ENCODE measurements at regions not wholly inside any gene's neighbourhood (a gene's known extent, or its start where the extent isn't known, plus 50 kb on each side); places are given as distances from the start of the nearest gene placed in this dataset.

DNA sequence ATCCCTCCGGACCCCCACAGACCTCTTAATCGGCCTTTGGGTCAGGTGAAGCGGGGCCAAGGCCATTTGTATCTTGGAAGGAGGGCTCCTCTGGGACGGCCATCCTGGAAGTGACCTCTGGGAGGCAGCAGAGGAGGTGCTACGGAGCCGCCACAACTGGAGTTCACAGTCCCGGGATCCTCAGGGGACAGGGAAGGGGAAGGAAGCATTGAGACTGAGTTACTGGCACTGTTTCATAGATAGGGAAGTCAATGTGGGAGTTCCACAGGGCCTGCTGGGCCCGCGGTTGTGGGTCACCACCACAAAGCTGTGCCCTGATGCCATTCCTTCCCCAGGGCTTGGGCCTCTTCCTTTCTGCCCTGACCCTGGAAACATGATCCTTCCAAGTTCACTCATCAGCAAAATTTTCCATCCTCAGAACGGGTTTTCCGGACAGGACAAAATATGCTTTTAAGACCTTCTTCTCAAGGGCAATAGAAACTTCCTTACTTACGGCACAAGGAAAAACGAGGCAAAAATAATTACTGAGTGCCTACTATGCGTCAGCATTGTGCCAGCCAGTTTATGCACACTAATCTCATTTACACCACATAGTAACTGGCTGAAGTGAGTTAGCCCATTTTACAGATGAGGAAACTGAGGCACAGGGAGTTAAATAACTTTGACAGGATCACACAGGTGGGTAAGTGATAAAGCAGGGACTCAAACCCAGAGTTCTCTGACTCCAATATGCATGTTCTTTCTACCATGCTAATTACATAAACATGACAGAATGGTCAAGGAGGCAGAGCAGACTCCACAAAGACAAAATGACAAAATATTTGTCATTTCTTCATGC is 143.8 kb downstream of the UNC5CL start:
- TF ChIP-seq, protein P1, sequence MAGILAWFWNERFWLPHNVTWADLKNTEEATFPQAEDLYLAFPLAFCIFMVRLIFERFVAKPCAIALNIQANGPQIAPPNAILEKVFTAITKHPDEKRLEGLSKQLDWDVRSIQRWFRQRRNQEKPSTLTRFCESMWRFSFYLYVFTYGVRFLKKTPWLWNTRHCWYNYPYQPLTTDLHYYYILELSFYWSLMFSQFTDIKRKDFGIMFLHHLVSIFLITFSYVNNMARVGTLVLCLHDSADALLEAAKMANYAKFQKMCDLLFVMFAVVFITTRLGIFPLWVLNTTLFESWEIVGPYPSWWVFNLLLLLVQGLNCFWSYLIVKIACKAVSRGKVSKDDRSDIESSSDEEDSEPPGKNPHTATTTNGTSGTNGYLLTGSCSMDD (CRISPR knock-in tag; IDR thresholded peaks at IDR 0.05), result no peak
- TF ChIP-seq RAD21 (CRISPR knock-in tag; IDR thresholded peaks at IDR 0.05), result peak; percentile 75
- TF ChIP-seq, protein P2, sequence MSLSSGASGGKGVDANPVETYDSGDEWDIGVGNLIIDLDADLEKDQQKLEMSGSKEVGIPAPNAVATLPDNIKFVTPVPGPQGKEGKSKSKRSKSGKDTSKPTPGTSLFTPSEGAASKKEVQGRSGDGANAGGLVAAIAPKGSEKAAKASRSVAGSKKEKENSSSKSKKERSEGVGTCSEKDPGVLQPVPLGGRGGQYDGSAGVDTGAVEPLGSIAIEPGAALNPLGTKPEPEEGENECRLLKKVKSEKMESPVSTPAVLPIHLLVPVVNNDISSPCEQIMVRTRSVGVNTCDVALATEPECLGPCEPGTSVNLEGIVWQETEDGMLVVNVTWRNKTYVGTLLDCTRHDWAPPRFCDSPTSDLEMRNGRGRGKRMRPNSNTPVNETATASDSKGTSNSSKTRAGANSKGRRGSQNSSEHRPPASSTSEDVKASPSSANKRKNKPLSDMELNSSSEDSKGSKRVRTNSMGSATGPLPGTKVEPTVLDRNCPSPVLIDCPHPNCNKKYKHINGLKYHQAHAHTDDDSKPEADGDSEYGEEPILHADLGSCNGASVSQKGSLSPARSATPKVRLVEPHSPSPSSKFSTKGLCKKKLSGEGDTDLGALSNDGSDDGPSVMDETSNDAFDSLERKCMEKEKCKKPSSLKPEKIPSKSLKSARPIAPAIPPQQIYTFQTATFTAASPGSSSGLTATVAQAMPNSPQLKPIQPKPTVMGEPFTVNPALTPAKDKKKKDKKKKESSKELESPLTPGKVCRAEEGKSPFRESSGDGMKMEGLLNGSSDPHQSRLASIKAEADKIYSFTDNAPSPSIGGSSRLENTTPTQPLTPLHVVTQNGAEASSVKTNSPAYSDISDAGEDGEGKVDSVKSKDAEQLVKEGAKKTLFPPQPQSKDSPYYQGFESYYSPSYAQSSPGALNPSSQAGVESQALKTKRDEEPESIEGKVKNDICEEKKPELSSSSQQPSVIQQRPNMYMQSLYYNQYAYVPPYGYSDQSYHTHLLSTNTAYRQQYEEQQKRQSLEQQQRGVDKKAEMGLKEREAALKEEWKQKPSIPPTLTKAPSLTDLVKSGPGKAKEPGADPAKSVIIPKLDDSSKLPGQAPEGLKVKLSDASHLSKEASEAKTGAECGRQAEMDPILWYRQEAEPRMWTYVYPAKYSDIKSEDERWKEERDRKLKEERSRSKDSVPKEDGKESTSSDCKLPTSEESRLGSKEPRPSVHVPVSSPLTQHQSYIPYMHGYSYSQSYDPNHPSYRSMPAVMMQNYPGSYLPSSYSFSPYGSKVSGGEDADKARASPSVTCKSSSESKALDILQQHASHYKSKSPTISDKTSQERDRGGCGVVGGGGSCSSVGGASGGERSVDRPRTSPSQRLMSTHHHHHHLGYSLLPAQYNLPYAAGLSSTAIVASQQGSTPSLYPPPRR (CRISPR knock-in tag; IDR thresholded peaks at IDR 0.05; ENCODE audit: borderline replicate concordance), result no peak
- TF ChIP-seq MXD4 (CRISPR knock-in tag; IDR thresholded peaks at IDR 0.05), result no peak
- no peak for TF ChIP-seq SRSF9 (IDR thresholded peaks at IDR 0.05; ENCODE audit: borderline replicate concordance, insufficient read depth, low read depth, low read length, poor library complexity, severe bottlenecking)
- TF ChIP-seq, protein P3, sequence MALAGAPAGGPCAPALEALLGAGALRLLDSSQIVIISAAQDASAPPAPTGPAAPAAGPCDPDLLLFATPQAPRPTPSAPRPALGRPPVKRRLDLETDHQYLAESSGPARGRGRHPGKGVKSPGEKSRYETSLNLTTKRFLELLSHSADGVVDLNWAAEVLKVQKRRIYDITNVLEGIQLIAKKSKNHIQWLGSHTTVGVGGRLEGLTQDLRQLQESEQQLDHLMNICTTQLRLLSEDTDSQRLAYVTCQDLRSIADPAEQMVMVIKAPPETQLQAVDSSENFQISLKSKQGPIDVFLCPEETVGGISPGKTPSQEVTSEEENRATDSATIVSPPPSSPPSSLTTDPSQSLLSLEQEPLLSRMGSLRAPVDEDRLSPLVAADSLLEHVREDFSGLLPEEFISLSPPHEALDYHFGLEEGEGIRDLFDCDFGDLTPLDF (CRISPR knock-in tag; IDR thresholded peaks at IDR 0.05), result no peak
- TF ChIP-seq ZBTB1 (CRISPR knock-in tag; IDR thresholded peaks at IDR 0.05; ENCODE audit: borderline replicate concordance), result no peak
- no peak for TF ChIP-seq MYC (CRISPR knock-in tag; IDR thresholded peaks at IDR 0.05; ENCODE audit: borderline replicate concordance)
- TF ChIP-seq, protein P4, sequence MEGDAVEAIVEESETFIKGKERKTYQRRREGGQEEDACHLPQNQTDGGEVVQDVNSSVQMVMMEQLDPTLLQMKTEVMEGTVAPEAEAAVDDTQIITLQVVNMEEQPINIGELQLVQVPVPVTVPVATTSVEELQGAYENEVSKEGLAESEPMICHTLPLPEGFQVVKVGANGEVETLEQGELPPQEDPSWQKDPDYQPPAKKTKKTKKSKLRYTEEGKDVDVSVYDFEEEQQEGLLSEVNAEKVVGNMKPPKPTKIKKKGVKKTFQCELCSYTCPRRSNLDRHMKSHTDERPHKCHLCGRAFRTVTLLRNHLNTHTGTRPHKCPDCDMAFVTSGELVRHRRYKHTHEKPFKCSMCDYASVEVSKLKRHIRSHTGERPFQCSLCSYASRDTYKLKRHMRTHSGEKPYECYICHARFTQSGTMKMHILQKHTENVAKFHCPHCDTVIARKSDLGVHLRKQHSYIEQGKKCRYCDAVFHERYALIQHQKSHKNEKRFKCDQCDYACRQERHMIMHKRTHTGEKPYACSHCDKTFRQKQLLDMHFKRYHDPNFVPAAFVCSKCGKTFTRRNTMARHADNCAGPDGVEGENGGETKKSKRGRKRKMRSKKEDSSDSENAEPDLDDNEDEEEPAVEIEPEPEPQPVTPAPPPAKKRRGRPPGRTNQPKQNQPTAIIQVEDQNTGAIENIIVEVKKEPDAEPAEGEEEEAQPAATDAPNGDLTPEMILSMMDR (CRISPR knock-in tag; IDR thresholded peaks at IDR 0.05), result peak; percentile 84
- TF ChIP-seq ZNF264 (CRISPR knock-in tag; IDR thresholded peaks at IDR 0.05), result no peak
